OCI-LY1 (cell line): ENCODE measurements at regions not wholly inside any gene's neighbourhood (a gene's known extent, or its start where the extent isn't known, plus 50 kb on each side); places are given as distances from the start of the nearest gene placed in this dataset.

Source experiments
- H2AFZ ChIP-seq: fragments of 200-600 bp; sonication (generic), shearing (Covaris generic); 2 replicates; pipeline ENCODE4 v1.6.0; 2014; ENCODE audit warnings: antibody characterized with exemption, mild to moderate bottlenecking, low read length
- H3F3A ChIP-seq: fragments of 200-600 bp; sonication (generic), shearing (Covaris generic); 2 replicates; pipeline ENCODE4 v1.6.0; 2014; ENCODE audit warnings: mild to moderate bottlenecking, antibody characterized with exemption, low read length, moderate library complexity; ENCODE audit not compliant: insufficient read depth
- H3K27ac ChIP-seq: fragments of 200-600 bp; sonication (generic); 2 replicates; pipeline ENCODE4 v1.5.1; 2014; ENCODE audit warnings: low read length, mixed run types, mild to moderate bottlenecking, low read depth; ENCODE audit not compliant: poor library complexity, severe bottlenecking
- H3K27me3 ChIP-seq: fragments of 200-600 bp; sonication (generic); 2 replicates; pipeline ENCODE4 v1.6.0; 2014; ENCODE audit warnings: antibody characterized with exemption, mild to moderate bottlenecking, low read length, moderate library complexity; ENCODE audit not compliant: insufficient read depth
- H3K36me3 ChIP-seq: fragments of 200-600 bp; sonication (generic); 2 replicates; pipeline ENCODE4 v1.6.1; 2014; ENCODE audit warnings: mild to moderate bottlenecking, antibody characterized with exemption, low read length, moderate library complexity, mixed read lengths; ENCODE audit not compliant: insufficient read depth
- H3K4me1 ChIP-seq: fragments of 200-600 bp; sonication (generic); 2 replicates; pipeline ENCODE4 v1.5.1; 2014; ENCODE audit warnings: mild to moderate bottlenecking, low read length, moderate library complexity; ENCODE audit not compliant: insufficient read depth, severe bottlenecking
- H3K4me2 ChIP-seq: fragments of 200-600 bp; sonication (generic), shearing (Covaris generic); 2 replicates; pipeline ENCODE4 v1.6.1; 2014; ENCODE audit warnings: low read length
- H3K4me3 ChIP-seq: fragments of 200-600 bp; sonication (generic); 2 replicates; pipeline ENCODE4 v1.5.1; 2014; ENCODE audit warnings: low read length, low read depth, mild to moderate bottlenecking, mixed read lengths; ENCODE audit not compliant: poor library complexity, severe bottlenecking
- H3K79me2 ChIP-seq: fragments of 200-600 bp; shearing (Covaris generic); 2 replicates; pipeline ENCODE4 v1.6.1; 2016; ENCODE audit warnings: mixed run types, low read length, mixed read lengths; ENCODE audit not compliant: insufficient read depth
- H3K9ac ChIP-seq: fragments of 200-600 bp; sonication (generic), shearing (Covaris generic); 2 replicates; pipeline ENCODE4 v1.6.1; 2014; ENCODE audit warnings: mild to moderate bottlenecking, low read length, mixed read lengths
- H3K9me2 ChIP-seq: fragments of 200-600 bp; sonication (generic), shearing (Covaris generic); 2 replicates; pipeline ENCODE4 v1.6.1; 2014; ENCODE audit warnings: low read depth, mild to moderate bottlenecking, low read length, mixed read lengths
- H3K9me3 ChIP-seq: fragments of 200-600 bp; shearing (Covaris generic); 2 replicates; pipeline ENCODE4 v1.6.1; 2014; ENCODE audit warnings: low read length, mixed read lengths
- H4K20me1 ChIP-seq: fragments of 200-600 bp; sonication (generic), shearing (Covaris generic); 2 replicates; pipeline ENCODE4 v1.6.0; 2016; ENCODE audit warnings: mild to moderate bottlenecking, low read length; ENCODE audit not compliant: insufficient read depth
- CTCF ChIP-seq: fragments of 200-600 bp; sonication (generic), shearing (Covaris generic); IDR thresholded peaks from 2 replicates; pipeline ENCODE4 v1.5.1; 2017; ENCODE audit warnings: mild to moderate bottlenecking, antibody characterized with exemption, low read length, moderate library complexity, mixed read lengths
- EZH2 ChIP-seq: fragments of 200-600 bp; sonication (generic), shearing (Covaris generic); IDR thresholded peaks from 2 replicates; pipeline ENCODE4 v1.8.0; 2017; ENCODE audit warnings: borderline replicate concordance, mixed run types, mild to moderate bottlenecking, antibody characterized with exemption, low read length, moderate library complexity, mixed read lengths

- no peaks in the 10 kb centered on the region for H3K9me2 ChIP-seq
- TF ChIP-seq EZH2 (no peak), CTCF (no peak)
- no peak overlapping the region for H3K4me2 ChIP-seq
- H3K79me2 ChIP-seq, result no peaks in the 10 kb centered on the region
- no peaks in the 10 kb centered on the region for H3K9me3 ChIP-seq
- no peaks in the 10 kb centered on the region for H3K27me3 ChIP-seq
- no peak overlapping the region for H3K4me3 ChIP-seq
- H3K4me1 ChIP-seq, result no peaks in the 10 kb centered on the region
- no peak overlapping the region for H2AFZ ChIP-seq
- H3K36me3 ChIP-seq, result no peaks in the 10 kb centered on the region
- no peak overlapping the region for H3K9ac ChIP-seq
- no peaks in the 10 kb centered on the region for H3F3A ChIP-seq
- H3K27ac ChIP-seq, result no peak overlapping the region
- H4K20me1 ChIP-seq, result no peaks in the 10 kb centered on the region
Observed at GRCh38 chr1:238777551-238777950, 608.8 kb upstream of the CHRM3 start.

DNA sequence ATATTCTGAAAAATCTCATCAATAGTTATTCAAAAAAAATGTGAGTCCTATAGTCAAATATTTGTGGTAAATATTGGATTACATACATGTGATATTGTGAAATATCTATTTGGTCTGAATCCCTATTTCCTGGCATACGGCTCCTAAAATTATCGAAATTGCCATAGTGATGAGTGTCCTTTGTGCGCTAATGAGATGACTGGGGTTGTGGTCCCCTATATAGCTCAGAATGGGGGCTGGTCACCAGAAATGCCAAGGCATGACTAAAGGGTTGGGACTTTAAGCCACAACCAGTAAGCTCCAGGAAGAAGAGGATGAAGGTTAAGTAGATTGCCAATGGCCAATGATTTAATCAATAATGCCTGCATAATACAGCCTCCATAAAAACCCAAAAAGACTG is 610.2 kb upstream of the CHRM3 start:
- Histone ChIP-seq H3K9me3 (no peaks in the 10 kb centered on the region), H3K79me2 (no peaks in the 10 kb centered on the region), H3K36me3 (no peaks in the 10 kb centered on the region), H3F3A (no peaks in the 10 kb centered on the region), H3K27me3 (no peaks in the 10 kb centered on the region), H3K9me2 (no peaks in the 10 kb centered on the region), H3K4me1 (no peaks in the 10 kb centered on the region), H4K20me1 (no peaks in the 10 kb centered on the region), H3K9ac (no peak overlapping the region), H3K4me2 (no peak overlapping the region), H3K27ac (no peak overlapping the region), H2AFZ (no peak overlapping the region), H3K4me3 (no peak overlapping the region)
- TF ChIP-seq CTCF (no peak), EZH2 (no peak)

GRCh38 chr1:238772322-238772721 is 614.0 kb upstream of the CHRM3 start:
- H3K9me3 ChIP-seq, result no peaks in the 10 kb centered on the region
- H3K27me3 ChIP-seq, result no peaks in the 10 kb centered on the region
- H3K9ac ChIP-seq, result no peak overlapping the region
- H3K4me2 ChIP-seq, result no peak overlapping the region
- no peak for TF ChIP-seq CTCF
- no peak for TF ChIP-seq EZH2
- no peaks in the 10 kb centered on the region for H3K9me2 ChIP-seq
- no peaks in the 10 kb centered on the region for H3K4me1 ChIP-seq
- H3K36me3 ChIP-seq, result no peaks in the 10 kb centered on the region
- no peak overlapping the region for H3K27ac ChIP-seq
- H4K20me1 ChIP-seq, result no peaks in the 10 kb centered on the region
- H2AFZ ChIP-seq, result no peak overlapping the region
- no peaks in the 10 kb centered on the region for H3F3A ChIP-seq
- H3K4me3 ChIP-seq, result no peak overlapping the region
- H3K79me2 ChIP-seq, result no peaks in the 10 kb centered on the region
